ENCODE measurements at regions not wholly inside any gene's neighbourhood (a gene's known extent, or its start where the extent isn't known, plus 50 kb on each side); places are given as distances from the start of the nearest gene placed in this dataset.

- TF ChIP-seq KLF9 (tag by site-specific recombination; IDR thresholded peaks at IDR 0.05; ENCODE audit: low read depth): no peak
Observed at GRCh38 chr5:12294151-12294550, 389.9 kb upstream of the CTNND2 start (continued).

- Histone ChIP-seq H3K27ac (ENCODE audit: extremely low read depth, low read depth, low read length) (no peak overlapping the region), H3K36me3 (ENCODE audit: control insufficient read depth in 2 of 2, insufficient read depth in 1 of 2, low read length in 2 of 2) (no peaks in the 10 kb centered on the region), H3K9me3 (ENCODE audit: control insufficient read depth, insufficient read depth, low read depth, low read length) (no peaks in the 10 kb centered on the region), H3K4me3 (ENCODE audit: low read depth, low read length) (no peak overlapping the region), H3K4me1 (ENCODE audit: control insufficient read depth, insufficient read depth, low read length) (no peaks in the 10 kb centered on the region)
- ChIA-PET CTCF (interaction anchor here (0.6 to 1.0 kb wide), 4 partner anchors 1058 to 1498 kb away, joined by 3 to 4 read pairs (median 3); no protein-coding TSS in a partner anchor), POLR2A (interaction anchor here (0.6 kb wide), 1 partner anchor 995 kb away, joined by 8 read pairs; no protein-coding TSS in a partner anchor)
- TF ChIP-seq ZNF654 (tag by site-specific recombination; IDR thresholded peaks at IDR 0.05; ENCODE audit: low read depth) (peak; percentile 40), PRDM1 (tag by site-specific recombination; IDR thresholded peaks at IDR 0.05) (no peak), ZNF391 (tag by site-specific recombination; IDR thresholded peaks at IDR 0.05; ENCODE audit: borderline replicate concordance, low read depth) (no peak), ZNF529 (tag by site-specific recombination; IDR thresholded peaks at IDR 0.05; ENCODE audit: insufficient replicate concordance) (no peak), GLIS1 (tag by site-specific recombination; IDR thresholded peaks at IDR 0.05) (no peak), ZNF362 (tag by site-specific recombination; IDR thresholded peaks at IDR 0.05) (no peak), ZNF560 (tag by site-specific recombination; IDR thresholded peaks at IDR 0.05; ENCODE audit: borderline replicate concordance) (no peak), SP3 (tag by site-specific recombination; IDR thresholded peaks at IDR 0.05) (no peak)
Observed at GRCh38 chr5:12292610-12293204, 388.5 kb upstream of the CTNND2 start.

GRCh38 chr5:12284604-12285003 is 380.4 kb upstream of the CTNND2 start:
- Histone ChIP-seq H3K36me3 (ENCODE audit: control insufficient read depth in 2 of 2, insufficient read depth in 1 of 2, low read length in 2 of 2) (no peaks in the 10 kb centered on the region), H3K4me3 (ENCODE audit: low read depth, low read length) (no peak overlapping the region), H3K27ac (ENCODE audit: extremely low read depth, low read depth, low read length) (no peak overlapping the region), H3K9me3 (ENCODE audit: control insufficient read depth, insufficient read depth, low read depth, low read length) (no peaks in the 10 kb centered on the region), H3K4me1 (ENCODE audit: control insufficient read depth, insufficient read depth, low read length) (no peaks in the 10 kb centered on the region)
- TF ChIP-seq ZNF394 (tag by site-specific recombination; IDR thresholded peaks at IDR 0.05; ENCODE audit: borderline replicate concordance): no peak
- TF ChIP-seq KLF10 (tag by site-specific recombination; IDR thresholded peaks at IDR 0.05): no peak
- no peak for TF ChIP-seq ZNF777 (tag by site-specific recombination; IDR thresholded peaks at IDR 0.05; ENCODE audit: borderline replicate concordance)
- TF ChIP-seq ZNF621 (tag by site-specific recombination; IDR thresholded peaks at IDR 0.05): no peak
- no peak for TF ChIP-seq ZNF391 (tag by site-specific recombination; IDR thresholded peaks at IDR 0.05; ENCODE audit: borderline replicate concordance, low read depth)
- no peak for TF ChIP-seq ZNF423 (tag by site-specific recombination; IDR thresholded peaks at IDR 0.05)
- TF ChIP-seq ZNF266 (tag by site-specific recombination; IDR thresholded peaks at IDR 0.05; ENCODE audit: low read depth): no peak
- no peak for TF ChIP-seq ZNF776 (tag by site-specific recombination; IDR thresholded peaks at IDR 0.05; ENCODE audit: borderline replicate concordance)
- TF ChIP-seq ZBTB44 (tag by site-specific recombination; IDR thresholded peaks at IDR 0.05): no peak
- TF ChIP-seq ZBTB8A (tag by site-specific recombination; IDR thresholded peaks at IDR 0.05): no peak
- no peak for TF ChIP-seq ZSCAN23 (tag by site-specific recombination; IDR thresholded peaks at IDR 0.05)
- CTCF ChIA-PET: interaction anchor here (0.6 kb wide), 1 partner anchor 1196 kb away, joined by 3 read pairs; no protein-coding TSS in a partner anchor
- POLR2A ChIA-PET: no interaction called here
